RPMI8226 (cell line): ENCODE measurements at regions not wholly inside any gene's neighbourhood (a gene's known extent, or its start where the extent isn't known, plus 50 kb on each side); places are given as distances from the start of the nearest gene placed in this dataset.

Experiments
- DNase-seq: peaks from one replicate; pipeline ENCODE4 v3.0.0-alpha.2; 2015

DNA sequence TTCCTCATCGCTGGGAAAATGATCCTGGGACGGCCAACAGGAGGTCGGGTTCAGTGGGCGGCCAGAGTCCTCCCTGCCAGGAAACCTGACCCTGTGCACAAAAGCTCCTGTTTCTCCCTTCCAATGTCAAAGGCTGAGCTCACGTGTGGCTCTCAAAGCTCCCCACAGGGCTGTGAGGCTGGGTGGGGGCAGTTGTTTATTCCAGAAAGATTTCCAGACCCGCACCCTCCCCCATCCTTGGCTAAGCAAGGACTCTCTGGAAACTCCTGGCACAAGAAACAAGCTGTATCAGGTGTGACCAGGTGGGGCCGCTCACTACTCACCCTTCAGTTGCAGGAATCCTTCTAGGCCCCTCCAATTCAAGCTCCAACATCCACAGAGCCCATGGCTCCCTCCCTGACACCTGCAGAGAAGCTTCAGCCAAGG is 131.9 kb downstream of the SHANK2 start:
- DNase-seq = no peak

DNA sequence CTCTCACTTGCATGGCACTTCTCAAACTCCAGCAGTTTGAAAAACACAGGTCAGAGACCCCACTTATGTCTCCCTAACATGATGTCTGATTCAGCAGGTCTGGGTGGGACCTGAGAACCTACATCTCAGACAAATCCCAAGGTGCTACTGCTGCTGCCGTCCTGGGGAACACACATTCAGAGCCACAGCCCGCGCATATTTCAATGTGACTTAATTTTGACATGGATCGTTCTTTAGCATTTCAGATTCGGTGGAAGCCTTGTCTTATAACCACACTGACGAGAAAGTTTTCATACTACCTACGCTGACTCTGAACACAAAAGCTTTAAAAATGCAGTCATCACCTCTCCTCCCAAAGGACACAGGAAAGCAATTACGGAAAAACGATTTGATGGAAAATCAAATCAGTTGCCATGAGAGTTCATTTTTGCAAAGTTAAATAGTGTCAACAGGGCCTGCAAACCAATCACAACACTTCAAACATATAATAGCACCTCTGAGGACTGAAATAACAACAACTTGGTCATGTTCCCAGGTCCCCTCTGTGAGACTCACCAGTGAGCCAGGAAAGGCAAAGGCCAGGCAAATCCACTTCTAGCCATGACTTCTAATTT is 132.6 kb downstream of the SHANK2 start:
- DNase-seq = no peak

DNA sequence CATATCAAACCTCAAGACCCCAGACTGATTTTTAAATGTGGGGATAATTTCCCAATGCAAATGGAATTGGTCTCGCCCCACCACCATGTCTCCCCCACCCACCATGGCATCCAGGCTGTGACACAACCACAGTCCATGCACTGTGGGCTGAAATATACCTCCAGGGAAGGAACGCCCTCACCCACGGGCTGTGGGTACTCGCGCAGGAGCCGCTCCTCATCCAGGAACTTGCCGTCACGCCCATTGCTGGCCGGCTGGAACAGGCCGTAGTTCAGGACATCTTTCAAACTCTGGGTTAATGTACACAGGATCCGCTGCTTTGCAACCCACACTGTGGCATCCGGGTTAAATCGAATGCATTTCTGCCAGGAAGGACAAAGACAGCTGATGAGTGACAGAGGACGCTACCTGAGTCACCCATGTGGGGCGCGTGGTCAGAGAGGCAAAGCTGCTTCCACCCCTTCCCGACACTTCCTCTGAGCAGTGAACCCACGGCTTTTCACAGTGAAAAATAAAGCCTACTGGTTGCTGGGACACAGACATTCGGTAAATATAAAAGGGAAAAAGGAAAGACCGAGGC is 133.6 kb downstream of the SHANK2 start:
- DNase-seq = no peak

DNA sequence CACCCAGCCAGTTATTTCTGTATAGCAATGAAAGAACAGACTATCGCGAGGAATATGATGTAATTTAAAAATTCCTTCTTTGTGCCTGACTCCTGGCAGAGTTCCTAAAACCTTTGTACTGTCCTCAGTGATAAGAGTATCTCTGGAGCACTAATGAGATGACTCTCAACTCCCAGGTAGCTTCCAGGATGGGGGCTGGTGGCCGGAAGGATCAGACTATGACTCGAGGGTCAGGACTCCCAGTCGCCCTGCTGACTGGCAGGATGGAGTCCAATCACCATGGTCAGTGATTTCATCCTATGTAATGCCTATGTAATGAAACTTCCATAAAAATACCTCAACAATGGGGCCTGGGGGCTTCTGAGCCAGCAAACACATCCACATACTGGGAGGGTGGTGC is 135.1 kb downstream of the SHANK2 start:
- no peak for DNase-seq

DNA sequence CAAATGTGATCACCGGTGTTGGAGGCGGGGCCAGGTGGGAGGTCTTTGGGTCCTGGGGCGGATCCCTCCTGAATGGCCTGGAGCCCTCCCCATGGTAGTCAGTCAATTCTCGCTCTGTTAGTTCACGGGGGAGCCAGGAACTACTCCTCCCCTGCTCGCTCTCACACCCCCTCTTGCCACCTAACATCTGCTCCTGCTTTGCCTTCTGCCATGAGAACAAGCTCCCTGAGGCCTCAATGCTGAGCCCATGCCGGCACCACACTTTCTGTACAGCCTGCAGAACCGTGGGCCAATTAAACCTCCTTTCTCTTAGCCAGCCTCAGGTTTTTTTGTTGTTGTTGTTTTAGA is 135.7 kb downstream of the SHANK2 start:
- DNase-seq = no peak

DNA sequence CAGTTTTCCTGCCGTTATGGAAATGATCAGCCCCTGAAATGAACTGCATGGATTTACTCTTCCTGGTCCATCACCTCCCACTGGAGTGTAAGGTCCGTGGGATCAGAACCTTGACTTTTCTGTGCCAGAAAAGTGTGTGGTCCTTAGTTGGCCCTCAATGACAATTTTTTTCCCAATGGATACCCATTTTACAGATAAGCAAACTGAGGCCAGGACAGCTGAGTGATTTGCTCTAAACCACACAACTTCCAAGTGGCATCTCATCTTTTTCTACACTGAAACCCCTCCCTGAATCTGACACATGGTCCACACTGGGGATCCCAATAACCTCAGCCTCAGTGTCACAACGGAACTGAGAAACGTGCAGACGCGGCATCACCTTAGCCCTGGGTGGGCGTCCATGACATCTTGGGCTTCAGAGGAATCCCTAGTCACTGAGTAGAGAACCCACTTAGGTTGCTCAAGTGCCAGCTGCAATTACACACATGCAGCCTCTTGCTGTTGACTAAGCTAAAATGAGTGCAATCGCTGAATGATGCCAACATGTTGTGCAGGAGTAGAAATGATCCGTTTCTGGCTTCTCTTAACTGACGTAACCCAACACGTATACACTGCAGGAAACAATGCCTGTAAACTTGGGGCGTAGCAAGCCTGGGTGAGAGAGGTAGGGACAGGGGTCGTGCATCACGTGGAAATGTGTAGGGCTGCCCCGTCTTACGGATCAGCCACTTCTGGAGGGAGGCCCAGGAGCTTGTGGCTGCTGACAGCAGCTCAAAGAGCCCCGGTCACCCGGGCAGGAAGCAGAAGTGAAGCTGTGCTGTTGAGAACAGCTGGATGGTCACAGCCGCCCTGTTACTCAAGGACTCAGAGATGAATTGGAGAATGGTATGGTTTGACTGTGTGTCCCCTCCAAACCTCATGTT is 136.3 kb downstream of the SHANK2 start:
- DNase-seq = peak; percentile 89

DNA sequence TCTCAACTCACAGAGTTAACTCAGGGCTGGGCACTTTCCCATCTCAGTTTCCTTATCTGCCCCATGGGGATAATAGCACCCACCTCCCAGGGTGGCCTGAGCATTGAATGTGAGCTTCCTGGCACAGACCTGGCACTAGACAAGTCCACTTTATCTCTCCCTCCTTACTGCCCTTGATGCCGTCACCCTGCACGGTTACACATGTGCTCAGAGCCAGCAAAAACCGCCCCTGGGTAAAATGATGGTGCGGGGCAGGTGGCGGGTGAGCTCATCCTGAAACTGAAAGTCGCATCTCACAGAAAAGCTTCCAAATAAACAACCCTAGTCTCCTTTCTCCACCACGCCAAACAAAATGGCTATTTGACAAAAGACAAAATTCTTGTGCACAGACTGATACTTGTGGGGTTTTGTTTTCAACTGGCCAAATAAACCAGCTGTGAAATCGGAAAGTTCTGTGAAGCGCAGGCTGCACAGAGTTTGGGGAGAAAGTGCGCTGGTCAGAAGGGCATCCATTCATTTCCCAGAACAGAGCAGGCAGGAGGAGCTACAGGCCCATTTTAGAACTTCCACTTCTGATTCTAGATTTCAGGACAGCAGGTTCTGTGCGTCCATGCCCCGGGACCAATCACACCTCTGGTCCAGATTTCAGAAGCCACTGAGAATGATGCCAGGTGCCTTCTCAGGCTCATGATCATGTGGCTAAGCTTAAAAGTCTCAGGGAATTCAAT is 138.1 kb downstream of the SHANK2 start:
- DNase-seq = peak; percentile 94

DNA sequence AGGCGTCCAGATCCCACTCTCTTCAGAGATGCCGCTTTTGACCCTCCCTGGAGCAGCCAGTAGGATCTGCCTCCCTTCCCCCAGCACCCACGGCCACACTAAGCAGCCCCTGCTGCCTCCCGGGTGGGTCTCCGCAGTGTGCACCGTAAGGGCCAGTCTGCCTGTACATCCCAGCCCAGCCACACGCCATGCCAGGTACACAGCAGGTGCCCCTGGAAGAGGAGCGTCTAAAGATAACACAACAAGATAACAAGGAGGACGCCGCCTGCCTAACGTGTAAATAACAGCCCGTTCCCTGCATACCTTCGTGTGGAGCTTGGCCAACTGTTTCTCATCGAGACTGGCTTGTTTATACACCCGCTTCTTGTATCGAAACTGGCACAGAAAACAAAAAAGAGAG is 139.4 kb downstream of the SHANK2 start:
- DNase-seq = no peak

DNA sequence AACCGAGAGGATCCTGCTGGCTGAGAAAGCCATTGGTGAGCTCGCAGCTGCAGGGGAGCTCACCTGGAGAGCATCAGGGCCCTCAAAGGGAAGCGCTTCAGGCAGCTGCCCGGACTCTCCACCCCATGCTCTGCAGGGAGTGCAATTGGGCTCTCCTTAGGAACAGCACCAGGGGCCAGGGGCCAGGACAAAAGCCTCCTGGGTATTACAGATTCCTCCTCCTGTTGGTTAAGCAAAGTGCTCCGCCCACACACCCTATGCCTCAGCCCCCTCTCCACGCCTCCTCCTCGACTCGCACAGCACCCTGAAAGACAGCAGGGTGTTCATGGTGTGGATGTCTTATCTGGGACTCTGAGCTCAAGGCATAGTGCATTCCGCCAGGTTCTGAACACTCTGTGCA is 139.9 kb downstream of the SHANK2 start:
- no peak for DNase-seq

DNA sequence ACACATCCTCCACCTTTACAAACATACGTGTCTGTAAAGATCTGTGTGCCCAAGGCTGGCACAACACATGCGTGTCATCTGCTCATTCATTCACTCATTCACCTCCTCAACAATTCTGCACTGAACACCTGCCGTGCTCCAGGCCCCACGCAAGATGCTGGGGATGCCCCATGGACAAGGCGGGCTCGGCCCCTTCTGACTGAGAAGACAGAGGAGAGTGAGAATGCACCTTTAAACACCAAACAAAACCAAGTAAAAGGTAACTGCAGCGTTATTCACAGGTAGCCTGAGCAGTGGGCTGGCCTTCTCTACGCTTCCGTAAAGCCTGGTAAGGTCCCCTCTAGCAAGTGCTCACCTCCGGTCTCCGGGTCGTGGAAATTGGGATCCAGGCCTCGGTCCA is 142.8 kb downstream of the SHANK2 start:
- no peak for DNase-seq

DNA sequence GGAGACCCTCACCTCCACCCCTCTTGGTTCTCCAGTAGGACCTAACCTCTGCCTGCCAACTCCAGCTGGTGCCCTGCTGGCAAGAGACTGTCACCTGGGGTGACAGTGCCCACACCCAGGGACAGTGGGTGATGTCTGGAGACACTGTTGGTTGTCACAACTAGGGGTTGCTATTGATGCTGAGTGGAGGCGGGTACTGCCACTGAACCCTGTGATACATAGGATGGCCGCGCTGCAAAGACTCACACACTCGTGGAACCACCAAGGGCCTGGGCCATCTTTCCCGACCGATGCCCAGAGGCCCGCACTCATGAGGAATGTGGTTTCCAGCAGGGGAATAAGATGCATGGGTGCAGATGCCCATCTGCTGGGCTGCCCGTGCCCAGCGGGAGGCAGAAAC is 143.2 kb downstream of the SHANK2 start:
- no peak for DNase-seq

DNA sequence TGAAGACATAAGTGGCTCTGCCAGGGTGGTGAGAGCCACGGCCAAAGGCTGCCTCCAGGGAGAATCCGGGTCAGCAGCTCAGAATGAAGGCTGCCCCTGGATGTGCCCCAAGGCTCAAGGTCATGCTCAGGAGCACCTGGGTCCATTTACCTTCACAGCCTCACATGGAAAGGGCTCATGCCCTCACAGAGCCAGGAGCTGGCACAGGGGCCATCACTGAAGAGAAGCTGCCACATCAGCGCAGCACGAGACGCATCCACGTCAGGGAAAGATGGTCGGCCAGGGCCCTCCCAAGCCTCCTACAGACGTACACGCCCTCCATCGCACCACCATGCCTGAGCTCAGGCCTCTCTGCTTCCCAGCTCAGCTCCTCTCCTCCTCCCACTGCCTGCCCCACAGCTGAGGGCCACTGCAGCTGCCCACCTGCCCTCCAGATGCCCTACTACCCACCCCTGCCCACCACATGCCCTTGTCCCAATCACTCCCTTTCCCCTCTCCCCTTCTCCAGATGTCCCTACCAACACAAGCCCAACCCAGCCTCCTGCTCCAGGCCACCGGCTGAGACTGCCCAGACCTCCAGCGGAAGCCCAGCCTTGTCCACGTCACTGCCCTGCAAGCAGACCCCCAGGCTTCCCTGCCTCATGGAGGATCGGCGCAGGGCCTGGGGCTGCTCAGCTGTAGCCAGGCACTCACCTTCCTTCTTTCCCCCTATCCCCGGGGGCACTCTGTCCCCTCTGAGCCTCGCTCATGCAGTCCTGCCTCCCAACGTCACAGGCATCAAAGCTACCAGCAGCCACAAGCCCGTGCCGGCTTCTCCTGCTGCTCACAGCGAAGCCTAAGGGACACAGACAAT is 144.1 kb downstream of the SHANK2 start:
- DNase-seq = no peak

DNA sequence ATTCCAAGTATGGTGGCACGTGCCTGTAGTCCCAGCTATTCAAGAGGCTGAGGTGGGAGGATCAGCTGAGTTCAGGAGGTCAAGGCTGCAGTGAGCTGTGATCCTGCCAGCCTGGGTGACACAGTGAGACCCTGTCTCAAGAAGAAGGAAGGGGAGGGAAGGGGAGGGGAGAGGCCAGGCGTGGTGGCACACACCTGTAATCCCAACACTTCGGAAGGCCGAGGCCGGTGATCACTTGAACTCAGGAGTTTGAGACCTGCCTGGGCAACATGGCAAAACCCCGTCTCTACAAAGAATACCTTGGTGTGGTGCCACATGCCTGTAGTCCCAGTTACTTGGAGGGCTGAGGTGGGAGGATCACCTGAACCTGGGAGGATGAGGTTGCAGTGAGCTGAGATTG is 145.7 kb downstream of the SHANK2 start:
- DNase-seq = no peak

DNA sequence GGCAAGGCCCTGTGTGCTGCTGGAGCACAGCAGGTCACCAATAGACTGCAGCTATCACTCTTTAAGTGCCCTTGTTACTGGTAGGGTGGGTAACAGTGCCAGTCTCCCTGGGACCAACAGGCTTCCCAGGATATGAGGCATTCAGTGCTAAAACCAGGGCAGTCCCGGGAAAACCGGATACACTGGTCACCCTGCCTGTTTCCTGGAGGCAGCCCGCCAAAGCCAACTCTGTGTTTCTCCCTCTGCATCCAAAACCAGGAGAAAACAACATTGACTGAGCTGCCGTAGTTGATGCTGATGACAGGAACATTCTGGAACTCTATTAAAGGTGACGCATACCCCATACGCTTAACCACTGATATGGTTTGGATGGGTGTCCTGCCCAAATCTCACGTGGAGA is 149.1 kb downstream of the SHANK2 start:
- no peak for DNase-seq

DNA sequence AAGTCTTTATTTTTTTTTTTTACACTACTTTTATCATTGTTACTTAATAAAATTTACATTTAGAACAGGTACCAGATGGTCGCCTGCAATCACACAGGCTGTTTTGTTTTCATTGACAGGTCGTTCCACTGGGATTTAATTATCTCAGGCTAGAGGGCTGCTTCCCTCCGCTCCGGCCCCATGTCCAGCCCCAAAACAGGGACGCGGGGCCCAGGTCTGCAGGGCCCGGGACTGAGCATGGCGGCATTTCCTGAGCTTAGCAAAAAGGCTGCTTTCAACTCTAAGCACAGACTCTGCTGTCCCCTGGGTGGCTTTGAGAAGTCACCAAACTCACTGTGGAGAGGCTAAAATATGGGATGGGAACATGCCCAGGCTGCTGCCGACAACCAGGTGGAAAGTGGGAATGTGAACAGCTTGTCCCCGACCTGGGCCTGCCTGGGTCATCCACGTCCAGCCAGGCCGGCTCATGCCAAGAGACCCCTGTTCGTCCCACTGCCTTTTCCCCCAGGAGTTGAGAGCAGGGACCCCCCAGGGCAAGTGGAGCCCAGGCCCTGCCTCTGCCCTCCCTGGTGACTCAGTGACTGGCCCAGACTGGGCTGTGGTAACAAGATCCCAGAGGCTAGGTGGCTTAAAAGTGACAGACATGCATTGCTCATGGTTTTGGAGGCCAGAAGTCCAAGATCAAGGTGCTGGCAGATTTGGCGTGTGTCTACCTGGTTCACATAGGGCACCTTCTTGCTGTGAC is 150.0 kb downstream of the SHANK2 start:
- no peak for DNase-seq

DNA sequence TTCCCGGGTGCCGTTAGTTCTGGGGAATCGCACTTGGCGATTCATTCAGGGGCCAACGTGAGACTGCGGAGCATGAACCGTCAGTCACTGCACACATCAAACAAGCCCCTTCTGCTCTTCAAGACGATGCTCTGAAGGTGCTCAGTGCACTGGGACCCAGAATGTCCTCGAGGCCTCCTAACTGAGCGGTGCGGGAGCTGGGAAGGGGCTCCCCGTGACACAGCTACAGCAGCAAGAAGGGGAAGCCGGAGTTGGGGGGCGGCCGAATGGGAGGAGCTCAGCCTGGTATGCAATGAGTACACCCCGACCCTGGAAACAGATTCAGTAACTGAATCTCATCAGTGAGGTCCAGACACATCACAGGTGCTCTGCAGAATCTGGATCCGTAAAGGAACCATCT is 150.8 kb downstream of the SHANK2 start:
- DNase-seq = no peak

DNA sequence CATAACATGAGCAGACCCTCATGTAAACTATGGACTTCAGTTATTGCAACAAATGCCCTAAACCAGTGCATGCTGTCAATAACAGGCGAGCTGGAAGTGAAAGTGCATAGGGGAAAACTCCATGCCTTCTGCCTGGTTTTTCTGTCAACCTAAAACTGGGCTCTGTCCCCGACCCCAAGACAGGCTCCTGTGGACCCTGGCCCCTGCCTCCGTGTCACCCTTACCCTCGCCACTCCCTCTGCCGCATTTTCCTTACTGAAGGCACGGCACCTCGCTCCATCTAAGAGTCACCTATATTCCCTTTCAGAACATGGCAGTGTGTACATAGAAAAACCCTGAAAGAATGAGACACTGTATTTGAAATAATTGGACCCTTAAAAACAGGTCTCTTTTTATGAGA is 151.3 kb downstream of the SHANK2 start:
- no peak for DNase-seq

DNA sequence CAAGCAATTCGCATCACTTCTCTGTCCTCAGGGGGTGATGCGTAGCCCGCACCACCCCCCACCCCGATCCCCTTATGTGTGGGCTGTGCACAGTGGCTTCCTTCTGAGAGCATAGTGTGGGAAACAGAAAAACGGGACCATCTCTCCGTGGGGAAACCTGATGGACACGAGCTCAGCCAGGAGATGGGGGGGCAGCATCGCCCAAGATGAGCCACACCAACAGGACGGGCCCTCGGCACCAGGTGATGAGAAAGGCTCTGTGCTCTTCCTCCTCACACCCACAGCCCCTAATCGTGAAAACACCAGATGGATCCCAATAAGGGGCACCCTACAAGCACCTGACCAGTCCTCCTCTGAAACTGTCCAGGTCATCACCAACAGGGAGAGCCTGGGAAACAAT is 153.6 kb downstream of the SHANK2 start:
- DNase-seq = no peak

DNA sequence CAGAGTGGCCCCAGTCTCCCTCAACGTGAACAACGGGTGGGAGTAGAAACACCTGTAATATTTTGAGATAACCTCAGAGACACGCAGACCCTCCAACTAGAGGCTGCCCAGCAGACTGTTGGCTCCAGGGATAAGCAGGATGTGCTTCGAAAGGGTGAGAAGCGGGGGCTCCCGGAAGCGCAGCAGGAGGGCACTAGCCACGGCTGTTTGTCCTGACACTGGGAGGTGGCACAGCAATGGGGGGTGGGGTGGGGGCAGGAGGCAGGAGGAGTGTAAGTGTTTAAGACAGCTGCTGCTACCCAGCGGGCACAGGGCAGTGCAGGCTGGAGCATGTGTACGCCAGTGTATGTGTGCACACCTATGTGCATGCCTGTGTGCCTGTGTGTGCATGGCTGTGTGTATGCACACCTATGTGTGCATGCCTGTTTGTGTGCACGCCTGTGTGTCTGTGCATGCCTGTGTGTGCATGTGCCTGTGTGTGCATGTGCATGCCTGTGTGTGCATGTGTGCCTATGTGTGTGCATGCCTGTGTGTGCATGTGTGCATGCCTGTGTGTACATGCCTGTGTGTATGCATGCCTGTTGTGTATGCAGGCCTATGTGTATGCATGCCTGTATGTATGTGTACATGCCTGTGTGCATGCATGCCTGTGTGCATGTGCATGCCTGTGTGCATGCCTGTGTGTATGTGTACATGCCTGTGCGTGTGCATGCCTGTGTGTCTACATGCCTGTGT is 154.7 kb downstream of the SHANK2 start:
- no peak for DNase-seq

DNA sequence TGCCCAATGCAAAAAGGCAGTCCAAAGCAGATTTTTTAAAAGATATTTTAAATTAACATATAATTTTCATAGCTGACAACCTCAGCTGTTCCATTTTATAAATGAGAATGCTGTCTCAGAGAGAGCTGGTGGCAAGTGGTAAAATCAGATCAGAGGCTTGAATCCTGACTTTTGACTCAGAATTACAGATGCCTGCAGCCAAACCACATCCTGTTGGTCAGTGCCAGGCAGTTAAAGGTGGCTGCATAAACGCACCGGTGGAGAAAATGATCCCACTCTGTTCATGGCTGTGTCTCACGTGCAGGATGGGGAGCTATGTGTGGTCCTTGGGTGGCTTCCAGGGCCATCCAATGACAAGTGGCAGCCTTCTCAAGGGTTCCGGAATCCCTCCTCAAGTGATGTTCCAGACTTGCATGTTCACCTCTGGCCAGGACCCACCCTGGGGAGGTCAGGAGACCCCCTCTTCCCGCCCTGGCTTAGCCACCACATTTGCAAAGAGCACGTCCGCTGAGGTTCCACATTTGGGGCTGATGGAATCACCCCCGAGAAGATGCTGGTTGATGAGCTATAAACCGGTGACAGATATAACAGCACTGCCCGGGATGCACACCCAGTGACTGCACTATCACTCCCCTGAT is 155.5 kb downstream of the SHANK2 start:
- no peak for DNase-seq
